ENCODE measurements at regions not wholly inside any gene's neighbourhood (a gene's known extent, or its start where the extent isn't known, plus 50 kb on each side); places are given as distances from the start of the nearest gene placed in this dataset.

- TF ChIP-seq CTCF (IDR thresholded peaks at IDR 0.05) (no peak), EP300 (IDR thresholded peaks at IDR 0.05; ENCODE audit: low read depth) (no peak), POLR2AphosphoS5 (IDR thresholded peaks at IDR 0.05) (no peak), POLR2A (IDR thresholded peaks at IDR 0.05) (no peak)
These were observed 158.8 kb downstream of the DDX1 start for GRCh38 chr2:15750433-15750814.

Data from transverse colon (tissue), 4 donors.